ENCODE measurements at regions not wholly inside any gene's neighbourhood (a gene's known extent, or its start where the extent isn't known, plus 50 kb on each side); places are given as distances from the start of the nearest gene placed in this dataset.

GRCh38 chr16:79902351-79902750 lies 301.8 kb upstream of the MAF start:
- H3K27me3 Mint-ChIP-seq (ENCODE audit: low read depth in 2 of 2), result peaks cover 6 to 7% of the 10 kb centered on the region in 2 donors
- 91% methylated on average over 4 of the region's 4 CpGs for WGBS (ENCODE audit: insufficient coverage)
- H3K4me3 Mint-ChIP-seq, result no peak overlapping the region

GRCh38 chr16:79901522-79901921 lies 301.0 kb upstream of the MAF start:
- Histone ChIP-seq H3K36me3 (ENCODE audit: control insufficient read depth, insufficient read depth, low read length) (no peaks in the 10 kb centered on the region), H3K27me3 (ENCODE audit: control insufficient read depth, insufficient read depth, low read length) (no peaks in the 10 kb centered on the region), H3K9me3 (ENCODE audit: control insufficient read depth, insufficient read depth, low read length) (no peaks in the 10 kb centered on the region), H3K4me3 (ENCODE audit: low read length) (no peak overlapping the region), H3K4me1 (ENCODE audit: control insufficient read depth, insufficient read depth, low read length) (no peaks in the 10 kb centered on the region), H3K27ac (ENCODE audit: low read length) (no peak overlapping the region)
- Mint-ChIP-seq H3K27ac (no peak overlapping the region), H3K4me1 (peaks cover 0 to 5% of the 10 kb centered on the region in 2 donors), H3K9me3 (no peaks in the 10 kb centered on the region), H3K36me3 (no peaks in the 10 kb centered on the region), H3K27me3 (ENCODE audit: low read depth in 2 of 2) (peaks cover 6 to 7% of the 10 kb centered on the region in 2 donors), H3K4me3 (no peak overlapping the region)
- DNase-seq (no peak), ATAC-seq (no peak)
- no peak for TF ChIP-seq CTCF (IDR thresholded peaks at IDR 0.05)
- intact Hi-C loops (cut with micrococcal nuclease), result no loop called here
- 97% methylated on average over 3 of the region's 4 CpGs for WGBS (ENCODE audit: insufficient coverage)

More at GRCh38 chr16:79902351-79902750, 301.8 kb upstream of the MAF start:
- no peak for DNase-seq
- no peak for TF ChIP-seq CTCF (IDR thresholded peaks at IDR 0.05)
- Histone ChIP-seq H3K27me3 (ENCODE audit: control insufficient read depth, insufficient read depth, low read length) (no peaks in the 10 kb centered on the region), H3K4me1 (ENCODE audit: control insufficient read depth, insufficient read depth, low read length) (no peaks in the 10 kb centered on the region), H3K4me3 (ENCODE audit: low read length) (no peak overlapping the region), H3K27ac (ENCODE audit: low read length) (no peak overlapping the region), H3K9me3 (ENCODE audit: control insufficient read depth, insufficient read depth, low read length) (no peaks in the 10 kb centered on the region), H3K36me3 (ENCODE audit: control insufficient read depth, insufficient read depth, low read length) (no peaks in the 10 kb centered on the region)
- ATAC-seq, result no peak
- no peaks in the 10 kb centered on the region for H3K36me3 Mint-ChIP-seq
- H3K4me1 Mint-ChIP-seq, result peaks cover 0 to 5% of the 10 kb centered on the region in 2 donors
- no peak overlapping the region for H3K27ac Mint-ChIP-seq
- no peaks in the 10 kb centered on the region for H3K9me3 Mint-ChIP-seq
- intact Hi-C loops (cut with micrococcal nuclease), result no loop called here

GRCh38 chr16:79899716-79900115 lies 299.2 kb upstream of the MAF start:
- Mint-ChIP-seq H3K27me3 (ENCODE audit: low read depth in 2 of 2) (peaks cover 6 to 7% of the 10 kb centered on the region in 2 donors), H3K4me3 (no peak overlapping the region), H3K27ac (no peak overlapping the region), H3K36me3 (no peaks in the 10 kb centered on the region), H3K4me1 (peaks cover 0 to 5% of the 10 kb centered on the region in 2 donors), H3K9me3 (no peaks in the 10 kb centered on the region)
- ATAC-seq (no peak), DNase-seq (no peak)
- Histone ChIP-seq H3K9me3 (ENCODE audit: control insufficient read depth, insufficient read depth, low read length) (no peaks in the 10 kb centered on the region), H3K27ac (ENCODE audit: low read length) (no peak overlapping the region), H3K4me1 (ENCODE audit: control insufficient read depth, insufficient read depth, low read length) (no peaks in the 10 kb centered on the region), H3K36me3 (ENCODE audit: control insufficient read depth, insufficient read depth, low read length) (no peaks in the 10 kb centered on the region), H3K27me3 (ENCODE audit: control insufficient read depth, insufficient read depth, low read length) (no peaks in the 10 kb centered on the region), H3K4me3 (ENCODE audit: low read length) (no peak overlapping the region)
- intact Hi-C loops (cut with micrococcal nuclease), result no loop called here
- TF ChIP-seq CTCF (IDR thresholded peaks at IDR 0.05), result no peak

- no peak for ATAC-seq
- H3K27me3 ChIP-seq (ENCODE audit: control insufficient read depth, insufficient read depth, low read length), result no peaks in the 10 kb centered on the region
- Mint-ChIP-seq H3K27me3 (ENCODE audit: low read depth in 2 of 2) (peaks cover 6 to 7% of the 10 kb centered on the region in 2 donors), H3K27ac (no peak overlapping the region), H3K4me1 (peaks cover 0 to 5% of the 10 kb centered on the region in 2 donors), H3K4me3 (no peak overlapping the region), H3K9me3 (no peaks in the 10 kb centered on the region), H3K36me3 (no peaks in the 10 kb centered on the region)
- H3K36me3 ChIP-seq (ENCODE audit: control insufficient read depth, insufficient read depth, low read length), result no peaks in the 10 kb centered on the region
- no peak overlapping the region for H3K4me3 ChIP-seq (ENCODE audit: low read length)
- TF ChIP-seq CTCF (IDR thresholded peaks at IDR 0.05), result no peak
- H3K27ac ChIP-seq (ENCODE audit: low read length), result no peak overlapping the region
- no peaks in the 10 kb centered on the region for H3K9me3 ChIP-seq (ENCODE audit: control insufficient read depth, insufficient read depth, low read length)
- intact Hi-C loops (cut with micrococcal nuclease), result no loop called here
- WGBS (ENCODE audit: insufficient coverage), result 83% methylated on average over 3 of the region's 3 CpGs
- no peak for DNase-seq
- no peaks in the 10 kb centered on the region for H3K4me1 ChIP-seq (ENCODE audit: control insufficient read depth, insufficient read depth, low read length)
These were observed 298.8 kb upstream of the MAF start for GRCh38 chr16:79899316-79899715.
